K562 (cell line): ENCODE measurements at regions not wholly inside any gene's neighbourhood (a gene's known extent, or its start where the extent isn't known, plus 50 kb on each side); places are given as distances from the start of the nearest gene placed in this dataset.

Source experiments
- ATAC-seq: fragments of 200-7000 bp; cut with Tn5 transposase; 3 replicates; pipeline ENCODE4 v1.9.1; 2020; ENCODE audit warnings: moderate library complexity
- BruUV-seq: library from RNA; stranded (reverse); fragments of 400-500 nt; replicated peaks from 2 replicates; lab custom pipeline; 2021; lab: Mats Ljungman, UMichigan
- CTCF ChIA-PET: fragments of 300-600 bp; formaldehyde crosslinking; extraction: SDS; loops from one replicate; lab custom pipeline; 2021; ENCODE audit warnings: low intra/inter-chr PET ratio; lab: Yijun Ruan, JAX
- POLR2A ChIA-PET: fragments of 300-600, 350-650 bp; sonication (Branson Sonifier 250); formaldehyde crosslinking; extraction: SDS; loops from one replicate; lab custom pipeline; 2021; ENCODE audit warnings: antibody characterized with exemption, inconsistent platforms; lab: Yijun Ruan, JAX
- DNase-seq, 4 experiments: peaks; one replicate each; pipeline versions ENCODE4 v3.0.0 to v3.0.0-alpha.2; 2011 to 2018; ENCODE audit warnings: low spot score in 3 of 4, mixed read lengths in 3 of 4; ENCODE audit errors: extremely low read depth in 1 of 4
- FAIRE-seq: peaks from 2 replicates; lab custom pipeline; 2011; peaks lifted over from hg19 to GRCh38; lab: Jason Lieb, UNC
- H2AFZ ChIP-seq: 2 replicates; pipeline ENCODE4 v1.6.0; 2011; ENCODE audit warnings: low read depth, low read length, control low read depth, inconsistent platforms
- H3K27ac ChIP-seq: fragments of 200-600 bp; 3 replicates; pipeline ENCODE4 v1.8.0; 2011; ENCODE audit warnings: low read depth, mild to moderate bottlenecking, control low read depth, inconsistent platforms, low read length, moderate library complexity, mixed read lengths; ENCODE audit errors: extremely low read depth
- H3K27me3 ChIP-seq, 2 experiments: fragments of 300-600 bp in 1 of 2; 2 replicates in 1 of 2; 3 replicates in 1 of 2; pipeline versions ENCODE4 v1.6.0 to v1.8.0; 2011; ENCODE audit warnings: inconsistent platforms in 2 of 2, low read length in 2 of 2, mild to moderate bottlenecking in 1 of 2, mixed read lengths in 1 of 2, moderate library complexity in 1 of 2; ENCODE audit not compliant: control insufficient read depth in 2 of 2, insufficient read depth in 2 of 2
- H3K36me3 ChIP-seq: fragments of 300-600 bp; 3 replicates; pipeline ENCODE4 v1.8.0; 2011; ENCODE audit warnings: mild to moderate bottlenecking, low read length, inconsistent platforms; ENCODE audit not compliant: control insufficient read depth, insufficient read depth
- H3K4me1 ChIP-seq, 2 experiments: fragments of 200-600 bp in 1 of 2; replicated peaks in 1 of 2; 2 replicates in 1 of 2; 3 replicates in 1 of 2; pipeline versions ENCODE4 v1.5.1 to v1.8.0; 2011; ENCODE audit warnings: inconsistent platforms in 2 of 2, low read length in 2 of 2, mild to moderate bottlenecking in 1 of 2, mixed read lengths in 1 of 2, moderate library complexity in 1 of 2; ENCODE audit not compliant: control insufficient read depth in 2 of 2, insufficient read depth in 2 of 2
- H3K4me2 ChIP-seq: 2 replicates; pipeline ENCODE4 v1.6.1; 2011; ENCODE audit warnings: low read length, control low read depth, inconsistent platforms, mixed read lengths; ENCODE audit not compliant: insufficient read depth
- H3K4me3 ChIP-seq: fragments of 200-600 bp; sonication (generic), shearing (Covaris generic); 2 replicates; pipeline ENCODE4 v1.5.1; 2016; ENCODE audit warnings: control low read depth, inconsistent platforms
- H3K79me2 ChIP-seq: fragments of 200-600 bp; 3 replicates; pipeline ENCODE4 v1.8.0; 2011; ENCODE audit warnings: low read length, inconsistent platforms; ENCODE audit not compliant: control insufficient read depth, insufficient read depth
- H3K9ac ChIP-seq, 2 experiments: 2 replicates each; pipeline versions ENCODE4 v1.6.0 to v1.6.1; 2011; ENCODE audit warnings: low read depth in 2 of 2, low read length in 2 of 2, control low read depth in 1 of 2, inconsistent platforms in 1 of 2, mild to moderate bottlenecking in 1 of 2, mixed read lengths in 1 of 2; ENCODE audit not compliant: insufficient read depth in 1 of 2
- H3K9me1 ChIP-seq: one replicate; pipeline ENCODE4 v1.6.0; 2011; ENCODE audit warnings: inconsistent platforms, mild to moderate bottlenecking, low read length, moderate library complexity; ENCODE audit not compliant: control insufficient read depth, insufficient read depth
- H3K9me3 ChIP-seq: replicated peaks from 2 replicates; pipeline ENCODE4 v1.5.1; 2011; ENCODE audit warnings: low read depth, low read length, inconsistent platforms; ENCODE audit not compliant: control insufficient read depth, insufficient read depth
- H4K20me1 ChIP-seq: replicated peaks from 2 replicates; pipeline ENCODE4 v1.6.1; 2011; ENCODE audit warnings: low read length, inconsistent platforms, mixed read lengths; ENCODE audit not compliant: control insufficient read depth, insufficient read depth
- HLTF ChIP-seq: fragments of 450-650 bp; IDR thresholded peaks from 2 replicates; pipeline ENCODE4 v1.6.1; 2016
- HNRNPH1 ChIP-seq: fragments of 200-400 bp; formaldehyde crosslinking; optimal IDR thresholded peaks from 2 replicates; pipeline ENCODE3; 2017; ENCODE audit warnings: low read depth, mild to moderate bottlenecking, low read length, moderate library complexity
- PML ChIP-seq: IDR thresholded peaks from 2 replicates; pipeline ENCODE4 v1.6.1; 2012; ENCODE audit warnings: low read length, inconsistent platforms
- SMARCE1 ChIP-seq: fragments of 450-650 bp; IDR thresholded peaks from 2 replicates; pipeline ENCODE4 v1.7.1; 2016; ENCODE audit warnings: mild to moderate bottlenecking
- ZNF121 ChIP-seq: sonication (generic); formaldehyde crosslinking; conservative IDR thresholded peaks from 2 replicates; pipeline ENCODE4 v1.8.0; 2022; ENCODE audit warnings: missing genetic modification reagents
- WGBS: fragments of 100-300 bp; shearing (Covaris generic); methylation state at CpG from one replicate; pipeline ENCODE4 v1.1.6; 2016; ENCODE audit warnings: low coverage, mixed read lengths; ENCODE audit not compliant: insufficient coverage; ENCODE audit errors: missing lambda C conversion rate; 5-methylcytosine and 5-hydroxymethylcytosine counted together
- in situ Hi-C: fragments of 300-500 bp; cut with MboI; formaldehyde crosslinking; loops from 4 replicates; pipeline ENCODE4 v1.15.0; 2018; ENCODE audit warnings: inconsistent platforms, mixed read lengths
- intact Hi-C: fragments of 100-400 bp; cut with micrococcal nuclease; formaldehyde crosslinking; loops from 2 replicates; pipeline ENCODE4 v1.14.2; 2022
- TF ChIP-seq, protein P1 (sequence below): fragments of 450-650 bp; IDR thresholded peaks from 2 replicates; pipeline ENCODE4 v1.6.1; 2014; ENCODE audit warnings: low read depth, mild to moderate bottlenecking, moderate library complexity, borderline replicate concordance
- TF ChIP-seq, protein P2 (sequence below): sonication (generic); formaldehyde crosslinking; IDR thresholded peaks from 2 replicates; pipeline ENCODE4 v1.5.0; 2020; ENCODE audit warnings: missing genetic modification reagents

DNA sequence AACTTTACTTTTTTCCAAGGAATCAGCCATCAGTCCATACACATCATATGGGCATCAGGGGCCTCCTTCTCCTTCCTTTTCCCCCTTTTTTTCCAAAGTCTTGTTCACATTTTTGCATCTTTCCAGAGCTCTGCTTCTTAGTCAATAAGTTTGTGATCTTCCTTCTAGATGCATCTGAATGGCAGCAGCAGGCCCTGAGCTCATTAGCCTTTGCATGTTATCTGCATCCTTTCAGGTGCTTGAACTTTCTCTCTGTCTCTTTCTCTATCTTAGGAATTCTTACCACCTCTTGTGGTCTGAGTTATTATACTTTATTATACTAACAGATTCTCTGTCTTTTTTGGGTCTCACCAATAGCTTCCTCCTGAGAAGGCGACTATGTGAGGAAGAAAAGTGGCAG lies 312.4 kb upstream of the FANCL start:
- Histone ChIP-seq H3K27me3 (no peaks in the 10 kb centered on the region), H3K9me3 (no peaks in the 10 kb centered on the region), H3K36me3 (no peaks in the 10 kb centered on the region), H3K27ac (no peak overlapping the region), H4K20me1 (no peaks in the 10 kb centered on the region), H2AFZ (no peak overlapping the region), H3K4me1 (no peaks in the 10 kb centered on the region), H3K79me2 (no peaks in the 10 kb centered on the region), H3K4me2 (no peak overlapping the region), H3K4me3 (no peak overlapping the region), H3K9ac (no peak overlapping the region), H3K9me1 (no peaks in the 10 kb centered on the region)
- TF ChIP-seq ZNF121 (CRISPR knock-in tag) (no peak), HLTF (no peak), HNRNPH1 (no peak), PML (no peak), SMARCE1 (no peak)
- TF ChIP-seq, protein P1, sequence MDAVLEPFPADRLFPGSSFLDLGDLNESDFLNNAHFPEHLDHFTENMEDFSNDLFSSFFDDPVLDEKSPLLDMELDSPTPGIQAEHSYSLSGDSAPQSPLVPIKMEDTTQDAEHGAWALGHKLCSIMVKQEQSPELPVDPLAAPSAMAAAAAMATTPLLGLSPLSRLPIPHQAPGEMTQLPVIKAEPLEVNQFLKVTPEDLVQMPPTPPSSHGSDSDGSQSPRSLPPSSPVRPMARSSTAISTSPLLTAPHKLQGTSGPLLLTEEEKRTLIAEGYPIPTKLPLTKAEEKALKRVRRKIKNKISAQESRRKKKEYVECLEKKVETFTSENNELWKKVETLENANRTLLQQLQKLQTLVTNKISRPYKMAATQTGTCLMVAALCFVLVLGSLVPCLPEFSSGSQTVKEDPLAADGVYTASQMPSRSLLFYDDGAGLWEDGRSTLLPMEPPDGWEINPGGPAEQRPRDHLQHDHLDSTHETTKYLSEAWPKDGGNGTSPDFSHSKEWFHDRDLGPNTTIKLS = no peak
- TF ChIP-seq, protein P2, sequence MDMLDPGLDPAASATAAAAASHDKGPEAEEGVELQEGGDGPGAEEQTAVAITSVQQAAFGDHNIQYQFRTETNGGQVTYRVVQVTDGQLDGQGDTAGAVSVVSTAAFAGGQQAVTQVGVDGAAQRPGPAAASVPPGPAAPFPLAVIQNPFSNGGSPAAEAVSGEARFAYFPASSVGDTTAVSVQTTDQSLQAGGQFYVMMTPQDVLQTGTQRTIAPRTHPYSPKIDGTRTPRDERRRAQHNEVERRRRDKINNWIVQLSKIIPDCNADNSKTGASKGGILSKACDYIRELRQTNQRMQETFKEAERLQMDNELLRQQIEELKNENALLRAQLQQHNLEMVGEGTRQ (CRISPR knock-in tag) = no peak
- ChIA-PET POLR2A (interaction anchor here (1.1 kb wide), 1 partner anchor 833 kb away, joined by 5 read pairs; no protein-coding TSS in a partner anchor), CTCF (no interaction called here)
- WGBS = 27% methylated on average over 1 of the region's 1 CpG
- BruUV-seq = no TSS peak
- intact Hi-C loops = no loop called here
- no peak for ATAC-seq
- in situ Hi-C loops = no loop called here
- no peak for DNase-seq
- no peak for FAIRE-seq
